ENCODE measurements at regions not wholly inside any gene's neighbourhood (a gene's known extent, or its start where the extent isn't known, plus 50 kb on each side); places are given as distances from the start of the nearest gene placed in this dataset.
"Not testable (repeated sequence)": the region's sequence is repeated elsewhere in the genome, so short reads cannot be mapped to it uniquely, and the experiment has no call there.

- not testable (repeated sequence) for H3K4me3 ChIP-seq (replicated peaks; ENCODE audit: insufficient read depth, low read length); DNase-seq (ENCODE audit: low read depth in 1 of 2, low spot score in 1 of 2); H3K27ac ChIP-seq (replicated peaks); H3K27me3 ChIP-seq (ENCODE audit: insufficient read depth, poor library complexity, severe bottlenecking)
- TF ChIP-seq SPI1 (IDR thresholded peaks at IDR 0.05; ENCODE audit: borderline replicate concordance, low read depth) = peak; percentile 91
These were observed 52.4 kb upstream of the KCNK12 start for GRCh38 chr2:47623140-47623539.

GRCh38 chr2:47620770-47621437 is 50.1 kb upstream of the KCNK12 start:
- no peak for DNase-seq (ENCODE audit: low read depth in 1 of 2, low spot score in 1 of 2)
- no peaks in the 10 kb centered on the region for H3K27me3 ChIP-seq (ENCODE audit: insufficient read depth, poor library complexity, severe bottlenecking)
- no peak overlapping the region for H3K27ac ChIP-seq (replicated peaks)
- TF ChIP-seq GABPA (IDR thresholded peaks at IDR 0.05; ENCODE audit: low read depth) (no peak), REST (IDR thresholded peaks at IDR 0.05; ENCODE audit: insufficient replicate concordance, low read depth) (no peak), POLR2AphosphoS5 (IDR thresholded peaks at IDR 0.05; ENCODE audit: low read depth) (no peak)
- H3K4me3 ChIP-seq (replicated peaks; ENCODE audit: insufficient read depth, low read length) = no peak overlapping the region
